Neural cell (in vitro differentiated cells): ENCODE measurements at regions not wholly inside any gene's neighbourhood (a gene's known extent, or its start where the extent isn't known, plus 50 kb on each side); places are given as distances from the start of the nearest gene placed in this dataset.

Experiments used
- CTCF ChIP-seq: fragments of 450-650 bp; IDR thresholded peaks from 2 replicates; pipeline ENCODE4 v1.5.1; 2014; ENCODE audit warnings: antibody characterized with exemption, mild to moderate bottlenecking, moderate library complexity; ENCODE audit not compliant: poor library complexity, severe bottlenecking
- EP300 ChIP-seq: fragments of 450-650 bp; conservative IDR thresholded peaks from 2 replicates; pipeline ENCODE4 v1.6.1; 2014; ENCODE audit warnings: antibody characterized with exemption, mild to moderate bottlenecking, moderate library complexity; ENCODE audit not compliant: poor library complexity, severe bottlenecking
- EZH2 ChIP-seq: fragments of 200-600, 300-800 bp; shearing (Covaris generic), sonication (generic); IDR thresholded peaks from 2 replicates; pipeline ENCODE4 v1.6.1; 2014; ENCODE audit warnings: antibody characterized with exemption, low read length, borderline replicate concordance, mild to moderate bottlenecking; ENCODE audit not compliant: insufficient read depth, poor library complexity, severe bottlenecking
- MXI1 ChIP-seq: fragments of 450-650 bp; conservative IDR thresholded peaks from 2 replicates; pipeline ENCODE4 v1.6.1; 2014; ENCODE audit warnings: antibody characterized with exemption, mild to moderate bottlenecking; ENCODE audit not compliant: poor library complexity, severe bottlenecking
- RAD21 ChIP-seq: fragments of 450-650 bp; conservative IDR thresholded peaks from 2 replicates; pipeline ENCODE4 v1.6.1; 2014; ENCODE audit warnings: antibody characterized with exemption, mild to moderate bottlenecking, moderate library complexity

DNA sequence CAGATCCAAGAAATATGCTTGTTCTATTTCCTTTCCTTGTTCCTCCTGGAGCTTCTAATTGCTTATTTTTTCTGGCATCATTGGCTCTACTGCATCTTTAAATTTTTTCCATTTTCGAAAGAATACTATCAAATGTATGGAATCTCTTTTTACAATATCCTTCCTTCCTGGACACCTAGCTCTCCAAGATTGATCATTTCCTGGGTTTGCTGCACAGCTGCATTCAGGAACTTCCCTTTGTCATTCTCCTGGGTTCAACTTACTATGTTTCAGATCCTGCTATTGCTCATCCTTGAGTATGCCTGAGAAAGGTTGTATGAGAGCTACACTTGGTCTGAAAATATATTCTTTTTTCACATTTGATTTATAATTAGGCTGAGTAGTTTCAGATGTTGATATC is 73.7 kb upstream of the ERCC6L2 start:
- TF ChIP-seq CTCF = no peak
- no peak for TF ChIP-seq MXI1
- no peak for TF ChIP-seq EP300
- no peak for TF ChIP-seq RAD21
- TF ChIP-seq EZH2 = no peak
